ENCODE measurements at regions not wholly inside any gene's neighbourhood (a gene's known extent, or its start where the extent isn't known, plus 50 kb on each side); places are given as distances from the start of the nearest gene placed in this dataset.

GRCh38 chrX:104307341-104307740 is 52.6 kb upstream of the ESX1 start:
- no peak for DNase-seq (ENCODE audit: low spot score)

- no peak for DNase-seq (ENCODE audit: low spot score)
These were observed 51.4 kb upstream of the ESX1 start for GRCh38 chrX:104306180-104306579.
